Osteocyte (in vitro differentiated cells): ENCODE measurements at regions not wholly inside any gene's neighbourhood (a gene's known extent, or its start where the extent isn't known, plus 50 kb on each side); places are given as distances from the start of the nearest gene placed in this dataset.

ENCODE experiments used
- DNase-seq: peaks from one replicate; pipeline ENCODE4 v3.0.0; 2021; ENCODE audit warnings: mixed read lengths; ENCODE audit not compliant: unreplicated experiment; ENCODE audit errors: extremely low spot score
- H3K27ac Mint-ChIP-seq: one replicate; pipeline ENCODE4 v1.8.0; 2021; ENCODE audit warnings: mild to moderate bottlenecking, mixed read lengths; ENCODE audit not compliant: unreplicated experiment
- H3K27me3 Mint-ChIP-seq: one replicate; pipeline ENCODE4 v1.8.0; 2021; ENCODE audit warnings: mixed read lengths; ENCODE audit not compliant: unreplicated experiment
- H3K36me3 Mint-ChIP-seq: one replicate; pipeline ENCODE4 v1.8.0; 2021; ENCODE audit warnings: mixed read lengths; ENCODE audit not compliant: unreplicated experiment
- H3K4me1 Mint-ChIP-seq: one replicate; pipeline ENCODE4 v1.8.0; 2021; ENCODE audit warnings: mixed read lengths; ENCODE audit not compliant: unreplicated experiment
- H3K4me3 Mint-ChIP-seq: one replicate; pipeline ENCODE4 v1.8.0; 2021; ENCODE audit warnings: mild to moderate bottlenecking, moderate library complexity, mixed read lengths; ENCODE audit not compliant: unreplicated experiment
- H3K9me3 Mint-ChIP-seq: one replicate; pipeline ENCODE4 v1.8.0; 2021; ENCODE audit warnings: mixed read lengths; ENCODE audit not compliant: unreplicated experiment
- TF ChIP-seq, protein P1 (sequence below): fragments of 200-600 bp; sonication (generic); IDR thresholded peaks from 2 replicates; pipeline ENCODE4 v1.5.0; 2021; ENCODE audit warnings: antibody characterized with exemption, mild to moderate bottlenecking, moderate library complexity

DNA sequence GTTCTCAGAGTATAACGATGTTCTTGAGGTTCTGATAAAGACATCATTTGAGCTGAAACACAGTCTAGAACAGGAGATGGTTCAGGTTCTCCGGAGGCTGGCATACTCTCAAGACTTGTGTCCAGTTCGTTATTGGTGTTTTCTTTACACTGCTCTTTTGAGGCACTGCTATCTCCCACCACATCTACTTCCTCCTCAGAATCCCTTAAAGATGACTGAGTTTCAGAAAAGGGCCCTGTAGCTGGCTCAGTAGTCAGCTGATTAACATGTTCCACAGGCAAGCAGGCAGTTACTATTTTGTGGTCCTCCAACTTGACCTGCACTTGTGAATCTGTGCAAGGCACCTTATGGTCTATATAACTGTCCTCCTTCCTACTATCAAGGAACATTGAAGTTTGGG, 50.2 kb downstream of the ZZZ3 start:
- Mint-ChIP-seq H3K27me3 (no peaks in the 10 kb centered on the region), H3K36me3 (peaks cover 43% of the 10 kb centered on the region), H3K4me3 (no peak overlapping the region), H3K4me1 (no peaks in the 10 kb centered on the region), H3K27ac (no peak overlapping the region), H3K9me3 (no peaks in the 10 kb centered on the region)
- TF ChIP-seq, protein P1, sequence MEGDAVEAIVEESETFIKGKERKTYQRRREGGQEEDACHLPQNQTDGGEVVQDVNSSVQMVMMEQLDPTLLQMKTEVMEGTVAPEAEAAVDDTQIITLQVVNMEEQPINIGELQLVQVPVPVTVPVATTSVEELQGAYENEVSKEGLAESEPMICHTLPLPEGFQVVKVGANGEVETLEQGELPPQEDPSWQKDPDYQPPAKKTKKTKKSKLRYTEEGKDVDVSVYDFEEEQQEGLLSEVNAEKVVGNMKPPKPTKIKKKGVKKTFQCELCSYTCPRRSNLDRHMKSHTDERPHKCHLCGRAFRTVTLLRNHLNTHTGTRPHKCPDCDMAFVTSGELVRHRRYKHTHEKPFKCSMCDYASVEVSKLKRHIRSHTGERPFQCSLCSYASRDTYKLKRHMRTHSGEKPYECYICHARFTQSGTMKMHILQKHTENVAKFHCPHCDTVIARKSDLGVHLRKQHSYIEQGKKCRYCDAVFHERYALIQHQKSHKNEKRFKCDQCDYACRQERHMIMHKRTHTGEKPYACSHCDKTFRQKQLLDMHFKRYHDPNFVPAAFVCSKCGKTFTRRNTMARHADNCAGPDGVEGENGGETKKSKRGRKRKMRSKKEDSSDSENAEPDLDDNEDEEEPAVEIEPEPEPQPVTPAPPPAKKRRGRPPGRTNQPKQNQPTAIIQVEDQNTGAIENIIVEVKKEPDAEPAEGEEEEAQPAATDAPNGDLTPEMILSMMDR, result no peak
- DNase-seq, result no peak

DNA sequence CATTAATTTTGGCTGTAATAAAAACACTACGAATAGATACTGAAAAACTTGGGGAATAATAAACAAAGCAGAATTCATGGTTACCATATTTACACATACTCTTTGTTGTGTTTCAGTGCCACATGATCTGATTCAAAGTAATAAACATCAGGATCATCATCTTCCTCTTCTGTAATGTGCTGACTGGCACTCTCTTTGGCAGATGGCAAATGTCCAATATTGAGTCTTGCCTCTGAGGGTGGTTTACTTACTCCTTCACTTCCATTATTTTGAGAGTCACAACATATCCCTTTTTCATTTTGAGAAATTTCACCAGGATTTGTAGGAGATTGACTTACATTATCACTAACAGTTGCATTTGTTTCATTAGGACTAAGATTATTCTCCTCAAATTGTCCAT, 50.7 kb downstream of the ZZZ3 start:
- Mint-ChIP-seq H3K9me3 (no peaks in the 10 kb centered on the region), H3K4me3 (no peak overlapping the region), H3K27me3 (no peaks in the 10 kb centered on the region), H3K36me3 (peaks cover 45% of the 10 kb centered on the region), H3K4me1 (no peaks in the 10 kb centered on the region), H3K27ac (no peak overlapping the region)
- DNase-seq, result no peak
- TF ChIP-seq, protein P1, result no peak

DNA sequence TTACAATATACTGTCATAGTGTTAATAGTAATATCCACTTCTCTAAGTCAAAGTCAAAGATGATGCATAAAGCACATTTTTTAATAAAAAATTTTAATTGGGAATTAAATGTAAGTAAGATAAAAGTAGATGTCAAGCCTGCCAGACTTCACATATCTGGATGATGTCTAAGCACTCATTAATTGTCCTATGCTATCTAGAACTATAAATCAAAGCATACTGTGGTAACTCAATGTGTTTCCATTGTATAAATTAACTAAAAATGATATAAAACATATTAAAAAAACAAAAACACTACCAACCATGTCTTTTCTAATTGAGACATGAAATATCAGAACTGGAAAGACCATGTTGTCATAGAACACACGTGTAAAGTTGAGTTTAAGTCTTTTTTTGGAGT, 51.2 kb downstream of the ZZZ3 start:
- no peaks in the 10 kb centered on the region for H3K27me3 Mint-ChIP-seq
- H3K36me3 Mint-ChIP-seq, result peaks cover 49% of the 10 kb centered on the region
- no peak overlapping the region for H3K27ac Mint-ChIP-seq
- DNase-seq, result no peak
- H3K4me3 Mint-ChIP-seq, result no peak overlapping the region
- H3K4me1 Mint-ChIP-seq, result no peaks in the 10 kb centered on the region
- TF ChIP-seq, protein P1, result no peak
- H3K9me3 Mint-ChIP-seq, result no peaks in the 10 kb centered on the region

DNA sequence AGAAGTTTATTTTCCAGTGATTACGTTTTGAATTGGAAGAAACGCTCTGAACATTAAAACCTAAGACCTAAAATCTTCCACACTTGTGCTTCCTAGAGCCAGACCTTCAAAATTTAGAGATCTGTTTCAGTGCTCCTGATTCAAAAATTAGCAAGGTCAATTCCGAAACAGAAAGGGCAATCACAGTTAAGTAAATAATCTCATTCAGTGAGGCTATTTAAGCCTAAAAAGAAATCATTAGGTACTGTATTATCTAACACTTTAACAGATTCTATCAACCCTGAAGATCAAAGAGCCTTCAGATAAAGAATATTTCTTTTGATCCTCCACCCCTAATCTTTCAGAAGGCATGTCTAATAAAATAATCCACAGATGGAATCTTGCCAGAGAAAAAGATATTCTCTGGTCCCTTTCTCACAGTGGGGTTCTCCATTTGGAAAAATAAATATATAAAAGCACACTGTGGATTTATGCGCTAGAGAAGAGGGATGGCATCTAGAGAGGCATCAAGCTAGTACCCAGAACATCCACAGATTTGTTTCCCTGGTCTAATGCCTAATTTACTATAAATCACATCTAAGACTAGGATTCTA, 54.4 kb downstream of the ZZZ3 start:
- Mint-ChIP-seq H3K27ac (no peak overlapping the region), H3K4me3 (no peak overlapping the region), H3K9me3 (no peaks in the 10 kb centered on the region), H3K4me1 (peaks cover 3% of the 10 kb centered on the region), H3K27me3 (no peaks in the 10 kb centered on the region), H3K36me3 (peaks cover 55% of the 10 kb centered on the region)
- no peak for DNase-seq
- TF ChIP-seq, protein P1, result no peak

DNA sequence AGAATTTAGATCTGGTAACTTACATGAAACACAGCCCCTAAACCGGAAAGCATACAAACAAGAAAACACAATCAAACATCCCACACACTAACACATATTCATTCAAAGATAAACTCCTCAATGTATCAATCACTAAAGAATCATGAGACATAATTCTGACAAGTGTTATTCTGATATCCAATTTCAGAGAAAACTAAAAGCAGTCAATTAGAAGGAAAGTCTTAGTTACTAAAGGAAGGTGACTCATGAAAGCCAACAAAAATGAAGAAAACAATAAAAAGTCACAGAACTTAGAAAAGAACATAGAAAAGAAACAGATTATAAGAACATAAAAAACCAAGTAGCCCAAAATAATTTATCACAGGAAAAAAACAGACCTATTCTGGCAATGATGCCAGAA, 57.2 kb downstream of the ZZZ3 start:
- Mint-ChIP-seq H3K4me1 (peaks cover 3% of the 10 kb centered on the region), H3K9me3 (no peaks in the 10 kb centered on the region), H3K27me3 (no peaks in the 10 kb centered on the region), H3K36me3 (peaks cover 45% of the 10 kb centered on the region), H3K4me3 (no peak overlapping the region), H3K27ac (no peak overlapping the region)
- no peak for DNase-seq
- TF ChIP-seq, protein P1, result no peak
